ENCODE measurements at regions not wholly inside any gene's neighbourhood (a gene's known extent, or its start where the extent isn't known, plus 50 kb on each side); places are given as distances from the start of the nearest gene placed in this dataset.

GRCh38 chr14:21891921-21892320, 218.3 kb upstream of the OR4E1 start (continued):
- no peak for TF ChIP-seq CBX3 (IDR thresholded peaks at IDR 0.05; ENCODE audit: low read depth)
- no peak for TF ChIP-seq POLR2A (IDR thresholded peaks at IDR 0.05; ENCODE audit: borderline replicate concordance, extremely low read depth, insufficient read depth, insufficient read length)
- TF ChIP-seq POLR2AphosphoS5 (IDR thresholded peaks at IDR 0.05; ENCODE audit: low read depth, low read length): no peak
- TF ChIP-seq ZNF274 (IDR thresholded peaks at IDR 0.05; ENCODE audit: low read depth, low read length): no peak

- no peak for ATAC-seq
- BruUV-seq (replicated peaks): no TSS peak
- RAD21 ChIA-PET (ENCODE audit: low non-redundant PET in 1 of 2, low total read pairs in 2 of 2, uncharacterized antibody in 2 of 2, unreplicated experiment in 2 of 2): no interaction called here
Observed at GRCh38 chr14:21884995-21885394, 211.4 kb upstream of the OR4E1 start.

More at GRCh38 chr14:21884995-21885394, 211.4 kb upstream of the OR4E1 start:
- H3K27ac ChIP-seq (ENCODE audit: low read depth, low read length): no peak overlapping the region
- H2AFZ ChIP-seq (ENCODE audit: low read depth, low read length, poor library complexity, severe bottlenecking): no peak overlapping the region
- no peaks in the 10 kb centered on the region for H3K9me2 ChIP-seq (ENCODE audit: insufficient read depth)
- H3K9ac ChIP-seq (ENCODE audit: low read length): no peak overlapping the region
- no peaks in the 10 kb centered on the region for H3K9me3 ChIP-seq (ENCODE audit: control insufficient read depth in 1 of 2, insufficient read depth in 1 of 2, low read depth in 1 of 2, low read length in 2 of 2)
- intact Hi-C loops (cut with micrococcal nuclease): no loop called here
- H3K36me3 ChIP-seq (ENCODE audit: control insufficient read depth in 1 of 2, insufficient read depth in 2 of 2, low read length in 2 of 2): no peaks in the 10 kb centered on the region
- no peaks in the 10 kb centered on the region for H4K20me1 ChIP-seq (ENCODE audit: insufficient read depth)
- peaks cover 12% of the 10 kb centered on the region; the same call in 1 of the 2 replicates for H3K27me3 ChIP-seq (ENCODE audit: insufficient read depth, low read length)
- no peak for DNase-seq (ENCODE audit: low read depth, low spot score)
- H3K79me2 ChIP-seq (ENCODE audit: insufficient read depth, low read length): no peaks in the 10 kb centered on the region
- ChIA-PET POLR2A (no interaction called here), CTCF (no interaction called here)
- no peak for TF ChIP-seq EZH2 (IDR thresholded peaks at IDR 0.05)
- TF ChIP-seq JUND (IDR thresholded peaks at IDR 0.05): no peak
- no peak for TF ChIP-seq CTCF (IDR thresholded peaks at IDR 0.05 in 2 of 3, conservative IDR thresholded peaks at IDR 0.05 in 1 of 3; ENCODE audit: borderline replicate concordance in 1 of 3, insufficient read depth in 1 of 3, low read depth in 2 of 3, low read length in 2 of 3)
- TF ChIP-seq REST (IDR thresholded peaks at IDR 0.05; ENCODE audit: low read depth): no peak
- no peak overlapping the region for H3K4me3 ChIP-seq (replicated peaks in 1 of 2; ENCODE audit: low read depth in 1 of 2, low read length in 2 of 2)
- H3K4me1 ChIP-seq (ENCODE audit: control insufficient read depth in 1 of 2, insufficient read depth in 2 of 2, low read length in 2 of 2): no peaks in the 10 kb centered on the region
- H3K4me2 ChIP-seq (ENCODE audit: low read length): no peak overlapping the region
